Gastrocnemius medialis (tissue), 4 donors: ENCODE measurements at regions not wholly inside any gene's neighbourhood (a gene's known extent, or its start where the extent isn't known, plus 50 kb on each side); places are given as distances from the start of the nearest gene placed in this dataset.

Source experiments
- CTCF ChIP-seq, 5 experiments: fragments of 450-650 bp in 3 of 5; fragments of 200-600 bp in 2 of 5; sonication (generic) in 2 of 5; IDR thresholded peaks in 4 of 5; conservative IDR thresholded peaks in 1 of 5; 1 replicate in 4 of 5; 2 replicates in 1 of 5; pipeline ENCODE4 v1.5.1; 2016 to 2019; ENCODE audit warnings: antibody characterized with exemption in 5 of 5, mild to moderate bottlenecking in 3 of 5, moderate library complexity in 3 of 5
- POLR2A ChIP-seq, 2 donors: fragments of 450-650 bp; IDR thresholded peaks; one replicate each; pipeline ENCODE4 v1.6.1; 2017; ENCODE audit warnings: antibody characterized with exemption in 2 of 2, mild to moderate bottlenecking in 2 of 2, moderate library complexity in 2 of 2

GRCh38 chr6:169936355-169936975 is 185.0 kb downstream of the ERMARD start:
- TF ChIP-seq POLR2A (IDR thresholded peaks at IDR 0.05) (no peak), CTCF (IDR thresholded peaks at IDR 0.05 in 4 of 5, conservative IDR thresholded peaks at IDR 0.05 in 1 of 5) (no peak)
